HG03135 (cell line): ENCODE measurements at regions not wholly inside any gene's neighbourhood (a gene's known extent, or its start where the extent isn't known, plus 50 kb on each side); places are given as distances from the start of the nearest gene placed in this dataset.
"Not testable (repeated sequence)": the region's sequence is repeated elsewhere in the genome, so short reads cannot be mapped to it uniquely, and the experiment has no call there.

ENCODE experiments used
- ATAC-seq: cut with Tn5 transposase; IDR thresholded peaks from one replicate; pipeline ENCODE4 v1.9.1; 2021; ENCODE audit warnings: mild to moderate bottlenecking, moderate library complexity; ENCODE audit not compliant: unreplicated experiment

GRCh38 chr15:55126111-55126510 lies 70.6 kb downstream of the RSL24D1 start:
- no peak for ATAC-seq

- no peak for ATAC-seq
Observed at GRCh38 chr15:55124616-55125015, 72.1 kb downstream of the RSL24D1 start.

GRCh38 chr15:55118344-55118870 lies 78.3 kb downstream of the RSL24D1 start:
- no peak for ATAC-seq

DNA sequence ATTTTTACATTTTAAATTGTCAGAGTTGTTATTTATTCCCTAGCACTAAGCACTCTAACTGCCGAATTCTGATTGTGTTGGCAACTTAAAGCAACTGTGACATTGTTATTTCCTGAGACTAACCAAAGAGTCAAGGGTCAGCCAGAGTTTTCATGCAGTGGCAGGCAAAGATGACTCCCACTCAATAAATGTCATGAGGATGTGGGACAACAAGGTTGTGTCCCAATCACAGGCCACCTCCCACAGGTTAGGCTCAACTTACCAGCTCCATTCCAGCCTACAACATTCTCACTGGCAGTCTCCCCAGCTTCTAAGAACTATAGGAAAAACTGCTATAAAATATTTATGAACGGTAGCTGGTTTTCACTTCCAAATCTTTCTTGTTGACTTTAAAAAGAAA lies 80.1 kb downstream of the RSL24D1 start:
- no peak for ATAC-seq

GRCh38 chr15:55113736-55114135 lies 83.0 kb downstream of the RSL24D1 start:
- ATAC-seq: no peak

DNA sequence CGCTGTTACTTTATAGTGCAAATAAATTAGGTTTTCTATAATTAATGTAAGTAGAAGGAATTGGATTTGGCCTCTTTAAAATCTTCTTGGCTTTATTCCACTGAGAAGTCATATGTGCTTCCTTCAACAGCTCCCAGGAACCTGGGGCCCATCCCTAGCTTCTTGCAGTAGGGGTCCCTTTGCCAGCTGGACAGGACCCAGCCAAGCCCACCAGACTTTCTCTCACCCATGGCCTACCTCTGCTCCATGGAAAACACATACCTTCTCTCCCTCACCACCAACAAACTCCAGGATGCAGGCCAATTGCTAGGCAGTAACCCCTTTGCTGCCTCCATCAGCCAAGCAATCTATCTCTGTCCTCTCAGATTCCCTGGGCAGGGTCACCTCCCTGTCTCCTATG lies 84.0 kb downstream of the RSL24D1 start:
- ATAC-seq: no peak

DNA sequence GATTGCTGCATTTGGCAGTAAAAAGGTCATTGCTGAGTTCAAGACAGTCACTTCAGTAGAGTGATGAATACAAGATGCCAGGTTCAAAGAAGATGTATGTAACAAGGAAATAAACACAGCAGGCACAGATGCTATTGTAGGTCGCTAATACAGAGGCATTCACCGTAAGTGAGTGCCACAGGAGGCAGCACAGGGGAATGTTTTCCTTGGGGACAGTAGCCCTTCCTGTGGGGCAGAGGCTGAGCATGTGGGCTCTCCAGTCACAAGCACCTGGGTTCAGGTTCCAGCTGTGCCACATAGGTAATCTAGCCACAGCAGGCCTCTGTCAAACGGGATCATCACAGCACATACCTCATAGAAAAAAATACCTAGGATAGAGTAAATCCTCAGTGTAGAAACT lies 86.3 kb downstream of the RSL24D1 start:
- no peak for ATAC-seq

- ATAC-seq: peak; percentile 84
Observed at GRCh38 chr15:55108858-55109518, 87.8 kb downstream of the RSL24D1 start.

DNA sequence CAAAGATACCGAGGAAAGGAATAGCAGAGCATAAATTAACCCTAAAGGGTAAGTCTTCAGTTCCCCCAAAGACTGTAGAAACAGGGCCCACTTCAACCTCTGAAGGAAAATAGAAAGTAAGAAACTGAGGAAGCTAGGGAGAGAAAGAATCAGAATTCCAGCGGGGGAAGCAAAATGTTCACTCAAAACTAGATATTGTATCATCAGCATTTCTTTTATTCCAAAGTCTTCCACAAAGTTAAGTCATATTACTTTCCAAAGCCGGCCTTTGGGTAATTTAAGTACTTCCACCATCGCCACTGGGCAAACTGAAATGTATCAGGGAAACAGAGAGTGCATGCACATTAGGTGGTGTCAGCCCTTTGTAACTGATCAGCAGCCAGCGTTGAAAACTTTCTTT lies 88.3 kb downstream of the RSL24D1 start:
- ATAC-seq: no peak

DNA sequence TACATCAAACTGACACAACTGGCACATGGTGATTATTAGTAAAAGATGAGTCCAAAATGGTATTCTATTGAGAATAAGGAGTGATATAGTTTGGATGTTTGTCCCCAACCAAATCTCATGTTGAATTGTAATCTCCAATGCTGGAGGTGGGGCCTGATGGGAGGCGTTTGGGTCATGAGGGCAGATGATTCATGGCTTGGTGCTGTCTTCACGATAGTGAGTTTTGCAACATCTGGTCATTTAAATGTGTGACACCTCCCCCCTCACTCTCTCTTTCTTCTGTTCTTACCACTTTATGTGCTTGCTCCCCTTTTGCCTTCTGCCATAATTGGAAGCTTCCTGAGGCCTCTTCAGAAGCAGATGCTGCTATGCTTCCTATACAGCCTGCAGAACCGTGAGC lies 90.6 kb downstream of the RSL24D1 start:
- no peak for ATAC-seq

DNA sequence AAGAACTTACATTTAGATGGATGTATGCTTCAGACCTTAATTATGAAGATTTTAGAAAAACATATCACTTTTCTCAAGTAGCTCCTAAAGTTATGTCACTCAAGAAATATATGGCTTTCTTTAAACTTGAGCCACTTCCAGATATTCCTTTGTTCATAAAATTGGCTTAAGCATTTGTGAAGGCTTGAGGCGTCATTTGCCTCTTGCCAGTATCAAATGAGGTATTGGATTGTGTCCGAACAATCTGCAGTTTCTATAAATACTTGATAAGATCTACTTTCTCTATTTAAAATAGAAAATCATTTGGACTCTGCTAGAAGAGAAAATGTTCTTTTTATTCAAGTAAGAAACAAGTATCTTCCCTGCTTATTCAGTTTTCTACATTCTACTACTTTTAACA lies 102.6 kb downstream of the RSL24D1 start:
- no peak for ATAC-seq

DNA sequence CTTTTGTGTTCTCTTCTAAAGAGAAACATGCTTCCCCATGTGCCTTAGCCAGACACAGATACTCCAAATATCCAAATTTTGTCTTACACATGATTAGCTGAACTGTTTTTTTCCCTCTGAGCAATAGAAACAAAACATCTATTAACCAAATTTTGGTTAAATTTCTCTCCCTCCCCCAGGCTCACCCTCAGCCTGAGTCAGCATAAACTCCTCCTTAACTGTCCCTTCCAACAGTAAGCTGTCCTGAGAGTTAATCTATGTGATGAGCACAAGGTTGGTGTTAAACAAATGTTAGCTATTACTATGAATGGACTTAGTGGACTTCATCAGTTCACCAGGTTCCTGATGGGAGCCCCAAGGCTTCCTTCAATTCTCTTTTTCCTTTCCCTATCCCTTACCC lies 108.5 kb downstream of the RSL24D1 start:
- no peak for ATAC-seq

GRCh38 chr15:55084673-55085072 lies 112.1 kb downstream of the RSL24D1 start:
- no peak for ATAC-seq

DNA sequence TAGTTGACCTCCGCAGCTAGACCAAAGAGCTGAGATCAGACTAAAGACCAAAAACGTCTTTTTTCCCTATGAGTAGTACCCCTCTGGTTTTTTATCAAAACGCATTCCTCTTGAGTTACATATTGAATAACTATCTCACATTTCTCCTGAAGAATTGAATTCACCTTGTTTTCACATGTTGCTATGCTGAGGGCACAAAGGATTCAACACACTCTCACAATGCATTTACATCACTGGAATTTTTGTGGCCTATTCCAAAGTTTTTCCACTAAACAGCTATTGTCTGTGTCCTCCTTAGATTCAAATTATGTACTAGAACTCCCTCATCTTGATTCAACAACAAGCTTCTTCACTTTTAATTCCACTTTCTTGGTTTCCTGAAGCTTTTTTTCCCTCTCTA lies 112.5 kb downstream of the RSL24D1 start:
- ATAC-seq: no peak

DNA sequence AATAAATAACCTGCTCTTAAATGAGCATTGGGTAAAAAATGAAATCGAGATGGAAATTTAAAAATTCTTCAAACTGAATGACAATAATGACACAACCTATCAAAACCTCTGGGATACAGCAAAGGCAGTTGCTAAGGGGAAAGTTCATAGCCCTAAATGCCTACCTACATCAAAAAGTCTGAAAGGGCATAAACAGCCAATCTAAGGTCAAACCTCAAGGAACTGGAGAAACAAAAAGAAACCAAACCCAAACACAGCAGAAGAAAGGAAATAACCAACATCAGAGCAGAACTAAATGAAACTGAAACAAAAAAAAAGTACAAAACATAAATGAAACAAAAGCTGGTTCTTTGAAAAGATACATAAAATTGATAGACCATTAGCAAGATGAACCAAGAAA lies 119.7 kb downstream of the RSL24D1 start:
- not testable (repeated sequence) for ATAC-seq

DNA sequence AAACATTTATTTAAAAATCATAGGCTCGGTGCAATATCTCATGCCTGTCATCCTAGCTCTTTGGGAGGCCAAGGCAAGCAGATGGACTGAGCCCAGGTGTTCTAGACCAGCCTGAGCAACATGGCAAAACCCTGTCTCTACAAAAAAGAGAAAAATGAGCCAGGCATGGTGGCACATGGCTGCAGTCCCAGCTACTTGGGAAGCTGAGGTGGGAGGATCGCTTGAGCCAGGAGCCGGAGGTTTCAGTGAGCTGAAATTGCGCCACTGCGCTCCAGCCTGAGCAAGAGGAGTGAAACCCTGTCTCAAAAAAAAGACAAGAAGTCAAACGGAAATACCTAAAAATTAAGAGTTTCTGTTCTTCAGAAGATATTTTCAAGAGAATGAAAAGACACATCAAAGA lies 122.3 kb downstream of the RSL24D1 start:
- no peak for ATAC-seq

GRCh38 chr15:55063970-55064369 lies 132.8 kb downstream of the RSL24D1 start:
- ATAC-seq: not testable (repeated sequence)

DNA sequence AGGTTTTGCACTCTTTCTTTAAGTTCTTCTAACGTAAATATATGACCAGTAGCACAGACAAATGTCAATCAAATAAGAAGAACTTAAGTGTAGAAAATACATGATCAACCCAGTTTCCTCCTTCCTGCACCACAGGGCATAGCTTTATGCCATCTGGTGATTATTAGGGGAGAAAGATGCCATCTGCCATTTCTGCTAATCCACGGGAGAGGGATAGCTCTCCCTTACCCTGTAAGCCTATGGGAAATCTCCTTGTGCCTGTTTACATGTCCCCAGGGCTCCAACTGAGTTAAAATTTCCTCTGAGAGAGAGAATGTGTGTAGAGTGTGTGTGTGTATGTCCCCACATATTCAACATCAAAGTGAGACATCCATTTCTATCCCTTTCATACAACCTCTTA lies 135.9 kb downstream of the RSL24D1 start:
- no peak for ATAC-seq

- ATAC-seq: no peak
Observed at GRCh38 chr15:55056500-55056899, 140.2 kb downstream of the RSL24D1 start.

DNA sequence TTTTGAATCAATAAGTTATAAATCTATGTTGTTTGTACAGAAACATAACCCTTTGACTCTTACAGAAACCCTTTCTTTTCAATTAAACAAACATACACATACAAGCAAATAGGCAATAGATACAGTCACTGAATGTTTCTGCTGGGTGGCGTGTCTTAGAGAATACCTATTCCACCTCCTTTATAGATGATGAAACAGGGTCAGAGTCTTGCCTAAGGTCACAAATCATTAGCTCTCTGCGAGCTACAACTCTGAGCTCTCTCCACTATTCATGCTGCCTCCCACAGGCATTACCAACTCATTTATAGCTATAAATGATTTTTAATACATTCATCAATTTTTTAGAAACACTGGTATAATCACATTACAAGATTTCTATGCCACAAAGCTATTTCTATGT lies 152.6 kb downstream of the RSL24D1 start:
- no peak for ATAC-seq

GRCh38 chr15:55037071-55037470 lies 159.7 kb downstream of the RSL24D1 start:
- ATAC-seq: no peak

- ATAC-seq: no peak
Observed at GRCh38 chr15:55035749-55036148, 161.0 kb downstream of the RSL24D1 start.

DNA sequence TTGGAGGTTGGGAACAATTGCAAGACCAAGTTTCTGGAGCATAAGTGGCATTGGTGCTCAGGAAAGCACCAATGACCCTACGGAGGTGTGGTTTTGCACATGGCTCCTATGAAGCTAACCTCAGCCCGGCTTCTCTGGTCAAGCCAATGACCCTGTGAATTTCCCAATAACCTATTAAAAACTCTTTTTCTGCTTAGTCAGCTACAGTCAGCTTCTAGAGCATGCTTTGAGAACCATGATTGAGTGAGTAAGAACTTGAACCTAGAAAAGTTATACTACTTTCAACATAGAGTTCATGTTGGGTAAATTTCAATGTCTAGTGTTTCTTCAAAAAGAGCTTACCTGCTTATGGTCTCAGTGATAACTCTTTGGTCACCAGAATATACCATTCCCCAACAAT lies 163.2 kb downstream of the RSL24D1 start:
- ATAC-seq: no peak
